Stimulated activated CD8-positive, alpha-beta memory T cell treated with anti-CD3 and anti-CD28 coated beads, Interleukin-15, amount 100 ng/mL, for 4 hours (primary cell): ENCODE measurements at regions not wholly inside any gene's neighbourhood (a gene's known extent, or its start where the extent isn't known, plus 50 kb on each side); places are given as distances from the start of the nearest gene placed in this dataset.
"Not testable (repeated sequence)": the region's sequence is repeated elsewhere in the genome, so short reads cannot be mapped to it uniquely, and the experiment has no call there.

Experiments
- DNase-seq, 2 donors: peaks; one replicate each; pipeline ENCODE4 v3.0.0-alpha.2; 2020; ENCODE audit warnings: low read depth in 2 of 2

GRCh38 chr6:167709196-167709595, 117.5 kb upstream of the AFDN start:
- DNase-seq: no peak

GRCh38 chr6:167709776-167710336, 116.9 kb upstream of the AFDN start:
- not testable (repeated sequence) for DNase-seq

- no peak for DNase-seq
These were observed 116.3 kb upstream of the AFDN start for GRCh38 chr6:167710363-167710920.

GRCh38 chr6:167711211-167711610, 115.5 kb upstream of the AFDN start:
- DNase-seq: no peak

- DNase-seq: no peak
These were observed 114.7 kb upstream of the AFDN start for GRCh38 chr6:167711768-167712730.

GRCh38 chr6:167712731-167713475, 113.8 kb upstream of the AFDN start:
- DNase-seq: no peak

GRCh38 chr6:167714152-167714551, 112.6 kb upstream of the AFDN start:
- no peak for DNase-seq

- DNase-seq: no peak
These were observed 109.3 kb upstream of the AFDN start for GRCh38 chr6:167717455-167717854.

- no peak for DNase-seq
These were observed 108.8 kb upstream of the AFDN start for GRCh38 chr6:167717867-167718266.

- DNase-seq: no peak
These were observed 106.8 kb upstream of the AFDN start for GRCh38 chr6:167719920-167720319.

GRCh38 chr6:167720456-167721285, 106.0 kb upstream of the AFDN start:
- no peak for DNase-seq

- DNase-seq: no peak
These were observed 105.4 kb upstream of the AFDN start for GRCh38 chr6:167721291-167721690.

- no peak for DNase-seq
These were observed 103.9 kb upstream of the AFDN start for GRCh38 chr6:167722634-167723309.

- no peak for DNase-seq
These were observed 100.6 kb upstream of the AFDN start for GRCh38 chr6:167726043-167726621.

- DNase-seq: no peak
These were observed 96.3 kb upstream of the AFDN start for GRCh38 chr6:167730441-167730840.

- DNase-seq: no peak
These were observed 95.5 kb upstream of the AFDN start for GRCh38 chr6:167731216-167731615.

- no peak for DNase-seq
These were observed 94.8 kb upstream of the AFDN start for GRCh38 chr6:167731731-167732422.

GRCh38 chr6:167733740-167734661, 92.7 kb upstream of the AFDN start:
- no peak for DNase-seq

- DNase-seq: no peak
These were observed 92.0 kb upstream of the AFDN start for GRCh38 chr6:167734662-167735083.
